GM12891 (cell line): ENCODE measurements at regions not wholly inside any gene's neighbourhood (a gene's known extent, or its start where the extent isn't known, plus 50 kb on each side); places are given as distances from the start of the nearest gene placed in this dataset.

Experiments
- POLR2A ChIP-seq: IDR thresholded peaks from 2 replicates; pipeline ENCODE4 v1.6.1; 2011; ENCODE audit warnings: low read depth, low read length, control low read depth
- TAF1 ChIP-seq: IDR thresholded peaks from 2 replicates; pipeline ENCODE4 v1.6.1; 2011; ENCODE audit warnings: low read depth, low read length, control low read depth

DNA sequence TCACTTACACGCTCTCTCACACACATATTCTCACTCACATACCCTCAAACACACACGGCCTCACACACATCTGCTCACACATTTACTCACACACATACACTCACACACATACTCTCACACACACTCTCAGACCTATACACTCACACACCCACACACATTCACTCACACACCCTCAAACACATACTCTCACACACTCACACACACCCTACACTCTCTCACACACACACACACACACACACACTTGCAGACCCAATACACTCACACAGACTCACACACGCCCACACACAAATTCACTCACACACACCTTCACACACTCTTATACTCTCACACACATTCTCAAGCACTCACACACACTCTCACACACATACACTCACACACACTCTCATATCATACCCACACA lies 155.5 kb upstream of the BACE2 start:
- TF ChIP-seq TAF1 (no peak), POLR2A (no peak)
